Lung microvascular endothelial cell (primary cell): ENCODE measurements at regions not wholly inside any gene's neighbourhood (a gene's known extent, or its start where the extent isn't known, plus 50 kb on each side); places are given as distances from the start of the nearest gene placed in this dataset.
"Not testable (repeated sequence)": the region's sequence is repeated elsewhere in the genome, so short reads cannot be mapped to it uniquely, and the experiment has no call there.

Source experiments
- DNase-seq, 2 donors: peaks; one replicate each; pipeline versions ENCODE4 v3.0.0 to v3.0.0-alpha.2; 2010; ENCODE audit warnings: low read depth in 2 of 2

- no peak for DNase-seq
Observed at GRCh38 chr4:27358269-27358668, 497.6 kb downstream of the STIM2 start.

- DNase-seq = no peak
Observed at GRCh38 chr4:27360131-27360530, 499.5 kb downstream of the STIM2 start.

- no peak for DNase-seq
Observed at GRCh38 chr4:27360790-27361267, 500.2 kb downstream of the STIM2 start.

GRCh38 chr4:27364509-27364908 lies 503.9 kb downstream of the STIM2 start:
- no peak for DNase-seq

- no peak for DNase-seq
Observed at GRCh38 chr4:27366104-27366823, 505.6 kb downstream of the STIM2 start.

GRCh38 chr4:27368781-27369180 lies 508.1 kb downstream of the STIM2 start:
- DNase-seq = no peak

- DNase-seq = no peak
Observed at GRCh38 chr4:27381815-27382214, 521.2 kb downstream of the STIM2 start.

DNA sequence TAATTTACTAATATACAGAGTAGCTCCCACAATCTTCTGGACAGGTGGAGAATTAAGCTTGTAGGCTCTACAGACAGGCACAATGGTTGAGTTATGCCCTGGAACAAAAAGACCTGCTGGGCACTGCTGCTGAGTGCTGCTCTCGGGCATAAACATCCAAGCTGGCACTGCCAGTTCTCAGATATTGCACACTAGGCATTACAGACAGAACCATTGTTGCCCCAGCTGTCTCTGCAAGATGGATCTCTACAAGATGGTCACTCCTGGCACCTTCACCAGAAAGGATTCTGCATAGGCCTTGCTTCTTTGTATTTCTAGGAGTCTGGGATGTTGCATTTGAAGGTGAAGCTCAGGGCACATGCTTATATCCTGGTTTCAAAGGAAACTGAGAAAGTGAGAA lies 527.1 kb downstream of the STIM2 start:
- DNase-seq = no peak

- no peak for DNase-seq
Observed at GRCh38 chr4:27397886-27398285, 537.2 kb downstream of the STIM2 start.

DNA sequence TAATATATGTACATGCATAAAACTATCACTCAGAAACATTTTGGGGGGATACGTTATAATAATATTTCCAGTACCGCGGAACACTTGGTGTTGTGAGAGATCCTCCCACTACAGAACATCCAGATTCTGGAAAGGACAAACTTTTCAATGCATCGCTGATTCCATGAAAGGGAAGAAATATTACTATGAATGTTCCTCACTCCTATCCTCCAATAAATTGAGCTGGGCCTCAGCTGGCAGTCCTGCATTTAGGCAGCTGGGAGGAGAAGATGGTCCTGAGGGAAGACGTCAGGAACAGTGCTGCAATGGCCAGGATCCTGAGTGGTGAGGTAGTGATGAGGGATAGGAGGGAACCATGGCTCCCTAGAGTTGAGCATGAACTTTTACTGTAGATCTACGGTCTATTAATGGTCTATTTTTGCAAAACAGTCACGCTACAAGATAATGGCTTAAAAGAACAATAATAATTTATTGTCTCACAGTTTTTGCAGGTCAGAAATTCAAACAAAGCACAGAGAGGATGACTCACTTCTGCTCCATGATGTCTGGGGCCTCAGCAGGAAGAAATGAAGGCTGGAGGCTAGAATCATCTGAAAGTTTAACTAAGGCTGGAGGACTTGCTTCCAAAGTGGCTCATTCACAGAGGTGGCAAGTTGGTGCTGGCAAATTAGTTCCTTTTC lies 538.1 kb downstream of the STIM2 start:
- DNase-seq = no peak

DNA sequence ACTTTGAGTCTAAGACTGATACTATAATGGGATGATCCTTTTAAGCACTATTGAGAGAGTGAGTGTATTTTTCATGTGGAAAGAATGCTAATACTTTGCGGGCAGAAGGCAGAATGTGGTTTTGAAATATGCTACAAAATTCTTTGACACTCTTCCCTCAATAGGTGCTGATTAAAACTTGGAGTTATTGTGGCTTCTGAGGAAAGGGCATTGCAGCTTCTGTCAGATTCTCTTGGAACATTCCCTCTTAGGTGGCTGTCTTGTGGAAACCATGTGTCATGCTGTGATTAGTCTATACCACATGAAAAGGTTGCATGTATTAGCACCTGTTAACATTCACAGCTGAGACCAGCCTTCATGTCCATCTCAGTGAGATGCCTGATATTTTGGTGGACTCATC lies 547.0 kb downstream of the STIM2 start:
- no peak for DNase-seq

- DNase-seq = no peak
Observed at GRCh38 chr4:27412613-27413012, 552.0 kb downstream of the STIM2 start.

DNA sequence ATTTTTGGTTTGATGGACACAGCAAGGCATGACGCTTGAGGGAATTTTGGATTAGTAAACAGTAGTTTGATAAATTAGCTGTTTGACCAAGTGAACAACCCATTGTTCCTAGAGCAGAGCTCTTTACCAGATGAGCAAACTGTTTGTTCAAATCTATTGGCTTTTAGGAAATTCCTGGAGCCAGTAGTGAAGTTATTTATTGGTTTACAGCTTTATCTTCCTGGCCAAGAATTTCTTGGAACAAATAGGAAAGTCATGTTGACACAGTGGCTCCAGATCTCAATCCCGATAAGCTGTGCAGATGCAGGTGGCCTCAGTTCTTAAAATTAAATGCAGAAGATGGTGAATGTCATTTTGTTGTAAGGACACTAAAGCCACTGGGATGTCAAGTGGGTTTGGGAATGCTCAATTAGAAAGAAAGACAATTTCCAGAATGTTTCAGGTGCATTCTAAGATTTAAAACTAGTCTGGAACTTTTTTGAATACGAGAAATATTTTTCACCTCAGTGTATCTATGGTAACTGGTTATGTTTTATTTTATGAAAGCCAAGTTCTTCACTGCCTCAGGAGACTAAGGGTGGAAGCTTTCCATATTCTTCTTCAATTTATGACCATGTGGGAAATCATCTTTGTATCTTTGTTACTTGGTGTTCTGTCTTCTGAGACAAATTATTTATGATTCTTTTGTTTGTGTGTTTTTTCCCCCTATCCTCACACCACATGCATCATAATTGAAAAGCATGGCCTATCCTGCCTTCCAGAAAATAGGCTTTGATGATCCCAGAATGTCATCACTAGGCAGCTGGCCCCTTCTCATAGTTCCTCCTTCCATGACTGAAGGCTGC lies 554.5 kb downstream of the STIM2 start:
- no peak for DNase-seq

GRCh38 chr4:27428661-27429060 lies 568.0 kb downstream of the STIM2 start:
- DNase-seq = no peak

DNA sequence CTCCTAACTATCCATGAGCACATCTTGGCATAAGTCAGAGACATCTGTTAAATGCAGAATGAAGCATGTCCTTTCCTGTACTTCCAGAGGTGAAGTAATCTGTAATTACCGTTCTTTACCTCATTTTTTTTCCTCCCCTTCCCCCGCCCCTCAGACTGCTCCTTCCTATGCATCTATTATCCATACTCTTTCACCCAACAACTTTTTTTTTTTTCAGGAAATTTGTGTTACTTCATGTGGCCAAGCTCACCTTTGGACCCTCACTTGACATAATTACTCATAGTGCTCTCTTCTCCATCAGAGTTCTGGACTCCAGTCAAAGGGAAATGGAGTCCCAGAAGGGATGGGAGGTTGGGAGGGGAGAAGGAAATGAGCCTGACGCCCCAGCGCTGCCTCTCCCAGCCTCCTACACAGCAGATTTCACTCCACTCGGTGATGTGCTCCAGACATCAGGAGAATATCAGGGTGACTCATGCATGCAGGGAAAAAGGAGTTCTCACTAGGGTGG lies 568.8 kb downstream of the STIM2 start:
- DNase-seq = no peak

- DNase-seq = no peak
Observed at GRCh38 chr4:27442146-27442545, 581.5 kb downstream of the STIM2 start.

- not testable (repeated sequence) for DNase-seq
Observed at GRCh38 chr4:27442661-27443060, 582.0 kb downstream of the STIM2 start.

- no peak for DNase-seq
Observed at GRCh38 chr4:27463816-27464215, 603.2 kb downstream of the STIM2 start.

GRCh38 chr4:27467351-27467750 lies 606.7 kb downstream of the STIM2 start:
- no peak for DNase-seq

DNA sequence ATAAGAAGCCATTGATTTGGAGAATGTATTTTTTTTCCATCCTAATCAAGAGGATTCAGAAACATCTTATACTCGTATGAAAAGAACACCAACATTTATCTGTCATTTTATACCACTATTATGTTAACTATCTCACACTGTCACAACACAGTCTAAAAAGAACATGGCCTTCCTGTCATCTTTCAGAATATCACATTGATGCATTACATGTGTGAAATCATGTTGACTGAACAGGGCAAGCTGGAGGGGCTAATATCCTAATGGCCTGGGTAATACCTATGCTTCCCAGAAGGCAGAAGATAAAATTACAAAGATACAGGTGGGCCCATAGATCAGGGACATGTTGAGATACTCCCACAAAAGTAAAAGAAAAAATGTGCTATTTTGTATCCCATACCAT lies 611.7 kb downstream of the STIM2 start:
- DNase-seq = no peak

DNA sequence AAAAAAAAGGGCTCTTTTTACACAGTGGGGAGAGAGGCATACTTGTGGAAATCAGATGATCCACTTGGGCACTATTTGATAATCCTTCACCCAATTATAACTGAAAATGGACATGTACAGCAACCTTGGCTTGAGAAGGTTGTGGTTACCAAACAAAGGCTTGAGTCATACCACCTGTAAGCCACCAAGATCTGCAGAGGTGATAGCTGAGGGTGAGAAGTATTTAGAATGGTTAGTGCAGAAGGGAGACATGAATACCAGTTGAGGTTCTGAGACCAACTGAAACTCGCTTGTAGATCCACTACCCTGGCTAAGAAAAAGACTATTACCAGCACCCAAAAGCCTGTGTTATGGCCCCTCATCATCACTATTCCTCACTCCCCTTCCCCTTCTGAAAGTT lies 614.0 kb downstream of the STIM2 start:
- no peak for DNase-seq

DNA sequence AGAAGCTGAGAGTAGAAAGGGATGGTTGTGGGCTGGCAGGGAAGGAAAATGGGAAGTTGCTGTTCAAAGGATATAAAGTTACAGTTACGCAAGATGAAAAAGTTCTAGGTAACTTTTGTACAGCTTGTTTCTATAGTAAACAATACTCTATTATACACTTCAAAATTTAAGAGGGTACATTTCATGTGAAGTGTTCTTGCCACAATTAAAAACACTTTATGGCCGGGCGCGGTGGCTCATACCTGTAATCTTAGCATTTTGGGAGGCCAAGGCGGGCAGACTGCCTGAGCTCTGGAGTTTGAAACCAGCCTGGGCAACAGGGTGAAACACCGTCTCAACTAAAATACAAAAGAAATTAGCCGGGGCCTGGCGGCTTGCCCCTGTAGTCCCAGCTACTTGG lies 623.6 kb downstream of the STIM2 start:
- no peak for DNase-seq
